CD4-positive, alpha-beta T cell (primary cell): ENCODE measurements at regions not wholly inside any gene's neighbourhood (a gene's known extent, or its start where the extent isn't known, plus 50 kb on each side); places are given as distances from the start of the nearest gene placed in this dataset.

Experiments
- ATAC-seq: fragments of 200-7000 bp; cut with Tn5 transposase; one replicate; pipeline ENCODE4 v1.10.0; 2022; ENCODE audit warnings: mild to moderate bottlenecking; ENCODE audit not compliant: poor library complexity
- CTCF ChIA-PET: fragments of 350-600 bp; sonication (Branson Sonifier 250); formaldehyde crosslinking; loops from one replicate; lab custom pipeline; 2021; ENCODE audit warnings: antibody characterized with exemption, inconsistent platforms; lab: Charles Lee
- POLR2A ChIA-PET: fragments of 350-600 bp; sonication (Branson Sonifier 250); formaldehyde crosslinking; loops from one replicate; lab custom pipeline; 2021; ENCODE audit warnings: antibody characterized with exemption, inconsistent platforms; lab: Charles Lee
- DNase-seq, 14 experiments: peaks; one replicate each; pipeline ENCODE4 v3.0.0-alpha.2; 2013 to 2020; ENCODE audit warnings: mixed read lengths in 2 of 14
- H3K27ac ChIP-seq, 2 donors: one replicate each; pipeline versions ENCODE4 v1.5.1 to v1.7.0; 2013; ENCODE audit warnings: low read length in 2 of 2, low read depth in 1 of 2, mild to moderate bottlenecking in 1 of 2
- H3K27me3 ChIP-seq, 2 experiments: 1 replicate in 1 of 2; 2 replicates in 1 of 2; pipeline versions ENCODE4 v1.6.1 to v1.7.0; 2013; ENCODE audit warnings: low read length in 2 of 2, control low read depth in 1 of 2, mild to moderate bottlenecking in 1 of 2, moderate library complexity in 1 of 2; ENCODE audit not compliant: insufficient read depth in 2 of 2, control insufficient read depth in 1 of 2
- H3K36me3 ChIP-seq: one replicate; pipeline ENCODE4 v1.6.1; 2013; ENCODE audit warnings: low read length, control low read depth; ENCODE audit not compliant: insufficient read depth
- H3K4me1 ChIP-seq: one replicate; pipeline ENCODE4 v1.6.1; 2013; ENCODE audit warnings: low read length, control low read depth; ENCODE audit not compliant: insufficient read depth
- H3K4me3 ChIP-seq: one replicate; pipeline ENCODE4 v1.5.1; 2013; ENCODE audit warnings: mild to moderate bottlenecking, low read length, moderate library complexity
- H3K9me3 ChIP-seq, 2 experiments: 1 replicate in 1 of 2; 2 replicates in 1 of 2; pipeline versions ENCODE4 v1.6.1 to v1.7.0; 2013; ENCODE audit warnings: low read length in 2 of 2, mild to moderate bottlenecking in 2 of 2, control low read depth in 1 of 2, moderate library complexity in 1 of 2; ENCODE audit not compliant: control insufficient read depth in 1 of 2, insufficient read depth in 1 of 2
- H3K27ac Mint-ChIP-seq: one replicate; pipeline ENCODE4 v1.8.0; 2020; ENCODE audit warnings: mixed read lengths
- H3K27me3 Mint-ChIP-seq: one replicate; pipeline ENCODE4 v1.8.0; 2021; ENCODE audit warnings: mixed read lengths
- H3K36me3 Mint-ChIP-seq: one replicate; pipeline ENCODE4 v1.8.0; 2021; ENCODE audit warnings: low read depth, mixed read lengths
- H3K4me1 Mint-ChIP-seq: one replicate; pipeline ENCODE4 v1.8.0; 2021; ENCODE audit warnings: low read depth, mixed read lengths
- H3K4me3 Mint-ChIP-seq: one replicate; pipeline ENCODE4 v1.8.0; 2020; ENCODE audit warnings: mild to moderate bottlenecking, mixed read lengths
- H3K9me3 Mint-ChIP-seq: one replicate; pipeline ENCODE4 v1.8.0; 2020; ENCODE audit warnings: mixed read lengths
- intact Hi-C, 2 experiments: fragments of 100-400 bp; cut with DNase I in 1 of 2; cut with micrococcal nuclease in 1 of 2; formaldehyde crosslinking; loops; one replicate each; pipeline versions ENCODE4 v1.15.1 to v1.9.0; 2023 to 2025; cut with DNase I, micrococcal nuclease
- TF ChIP-seq, protein P1 (sequence below): fragments of 200-600 bp; IDR thresholded peaks from one replicate; pipeline ENCODE4 v1.8.0; 2022; ENCODE audit warnings: antibody characterized with exemption, mild to moderate bottlenecking

DNA sequence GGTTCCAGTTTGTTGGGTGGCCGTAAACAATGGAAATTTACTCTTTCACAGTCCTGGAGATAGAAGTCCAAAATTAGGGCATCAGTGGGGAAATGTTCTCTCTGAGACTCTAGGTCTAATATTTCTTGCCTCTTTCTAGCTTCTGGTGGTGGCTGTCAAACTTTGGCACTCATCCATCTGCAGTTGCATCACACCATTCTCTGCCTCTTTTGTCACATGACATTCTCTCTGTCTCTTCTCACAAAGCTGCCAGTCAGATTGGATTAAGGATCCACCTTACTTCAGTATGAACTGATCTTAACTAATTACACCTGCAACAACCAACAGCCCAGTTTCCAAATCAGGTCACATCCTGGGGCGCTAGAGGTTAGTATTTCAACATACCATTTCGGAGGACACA lies 222.9 kb upstream of the FTMT start:
- H3K27ac ChIP-seq, result no peak overlapping the region
- no peaks in the 10 kb centered on the region for H3K36me3 ChIP-seq
- Mint-ChIP-seq H3K4me1 (no peaks in the 10 kb centered on the region), H3K4me3 (no peak overlapping the region), H3K27me3 (no peaks in the 10 kb centered on the region), H3K9me3 (peaks cover 8% of the 10 kb centered on the region), H3K36me3 (no peaks in the 10 kb centered on the region), H3K27ac (no peak overlapping the region)
- DNase-seq (no peak), ATAC-seq (no peak)
- no peaks in the 10 kb centered on the region for H3K4me1 ChIP-seq
- CTCF ChIA-PET, result no interaction called here
- no peaks in the 10 kb centered on the region for H3K9me3 ChIP-seq
- POLR2A ChIA-PET, result no interaction called here
- no peak overlapping the region for H3K4me3 ChIP-seq
- TF ChIP-seq, protein P1, sequence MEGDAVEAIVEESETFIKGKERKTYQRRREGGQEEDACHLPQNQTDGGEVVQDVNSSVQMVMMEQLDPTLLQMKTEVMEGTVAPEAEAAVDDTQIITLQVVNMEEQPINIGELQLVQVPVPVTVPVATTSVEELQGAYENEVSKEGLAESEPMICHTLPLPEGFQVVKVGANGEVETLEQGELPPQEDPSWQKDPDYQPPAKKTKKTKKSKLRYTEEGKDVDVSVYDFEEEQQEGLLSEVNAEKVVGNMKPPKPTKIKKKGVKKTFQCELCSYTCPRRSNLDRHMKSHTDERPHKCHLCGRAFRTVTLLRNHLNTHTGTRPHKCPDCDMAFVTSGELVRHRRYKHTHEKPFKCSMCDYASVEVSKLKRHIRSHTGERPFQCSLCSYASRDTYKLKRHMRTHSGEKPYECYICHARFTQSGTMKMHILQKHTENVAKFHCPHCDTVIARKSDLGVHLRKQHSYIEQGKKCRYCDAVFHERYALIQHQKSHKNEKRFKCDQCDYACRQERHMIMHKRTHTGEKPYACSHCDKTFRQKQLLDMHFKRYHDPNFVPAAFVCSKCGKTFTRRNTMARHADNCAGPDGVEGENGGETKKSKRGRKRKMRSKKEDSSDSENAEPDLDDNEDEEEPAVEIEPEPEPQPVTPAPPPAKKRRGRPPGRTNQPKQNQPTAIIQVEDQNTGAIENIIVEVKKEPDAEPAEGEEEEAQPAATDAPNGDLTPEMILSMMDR, result no peak
- H3K27me3 ChIP-seq, result no peaks in the 10 kb centered on the region
- intact Hi-C loops, result no loop called here

DNA sequence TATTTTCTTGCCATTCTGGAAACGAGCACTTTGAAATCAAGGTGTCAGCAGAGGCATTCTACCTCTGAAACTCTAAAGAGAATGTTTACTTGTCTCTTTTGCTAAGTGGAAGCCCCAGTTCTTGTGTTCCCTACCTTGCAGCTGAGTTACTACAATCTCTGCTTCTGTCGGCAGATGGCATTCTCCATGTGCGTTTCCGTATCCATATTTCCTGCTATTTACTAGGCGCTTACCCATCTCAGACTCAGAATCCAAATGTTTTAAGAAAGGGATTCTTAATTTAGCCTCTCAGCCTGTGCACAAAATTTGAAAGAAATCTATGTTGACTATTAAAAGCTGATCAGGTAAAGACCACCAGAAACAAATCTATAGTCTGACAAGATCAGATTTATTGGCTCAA lies 221.3 kb upstream of the FTMT start:
- Mint-ChIP-seq H3K27ac (no peak overlapping the region), H3K4me1 (no peaks in the 10 kb centered on the region), H3K9me3 (peaks cover 3% of the 10 kb centered on the region), H3K4me3 (no peak overlapping the region), H3K27me3 (no peaks in the 10 kb centered on the region), H3K36me3 (no peaks in the 10 kb centered on the region)
- Histone ChIP-seq H3K4me3 (no peak overlapping the region), H3K9me3 (no peaks in the 10 kb centered on the region), H3K27me3 (no peaks in the 10 kb centered on the region), H3K4me1 (no peaks in the 10 kb centered on the region), H3K27ac (no peak overlapping the region), H3K36me3 (no peaks in the 10 kb centered on the region)
- no peak for DNase-seq
- ATAC-seq, result no peak
- POLR2A ChIA-PET, result no interaction called here
- intact Hi-C loops, result no loop called here
- CTCF ChIA-PET, result no interaction called here
- TF ChIP-seq, protein P1, result no peak

DNA sequence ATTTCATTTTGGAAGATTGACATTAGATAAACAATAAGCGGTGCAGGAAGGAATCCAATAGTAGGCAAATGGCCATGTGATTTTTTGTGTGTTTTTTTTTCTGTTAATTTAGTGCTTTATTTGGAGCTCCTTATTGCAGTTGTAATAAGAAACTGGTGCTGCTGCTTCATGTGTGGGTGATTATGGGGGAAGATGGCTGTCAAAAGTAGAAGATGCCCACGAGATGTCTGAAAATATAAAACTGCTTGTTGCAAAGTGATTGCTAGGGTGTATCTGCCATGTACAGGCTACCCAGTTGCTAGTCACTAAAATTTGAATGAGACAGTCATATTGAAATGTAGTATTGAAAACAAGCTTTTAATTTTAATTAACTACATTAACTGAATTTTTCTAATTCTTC lies 216.7 kb upstream of the FTMT start:
- Histone ChIP-seq H3K27me3 (no peaks in the 10 kb centered on the region), H3K36me3 (no peaks in the 10 kb centered on the region), H3K4me1 (no peaks in the 10 kb centered on the region), H3K4me3 (no peak overlapping the region), H3K27ac (no peak overlapping the region), H3K9me3 (no peaks in the 10 kb centered on the region)
- ChIA-PET POLR2A (no interaction called here), CTCF (no interaction called here)
- Mint-ChIP-seq H3K36me3 (no peaks in the 10 kb centered on the region), H3K4me3 (no peak overlapping the region), H3K9me3 (peaks cover 5% of the 10 kb centered on the region), H3K27me3 (no peaks in the 10 kb centered on the region), H3K4me1 (no peaks in the 10 kb centered on the region), H3K27ac (no peak overlapping the region)
- intact Hi-C loops, result no loop called here
- DNase-seq, result no peak
- ATAC-seq, result no peak
- TF ChIP-seq, protein P1, result no peak
